Loucy (cell line): ENCODE measurements at regions not wholly inside any gene's neighbourhood (a gene's known extent, or its start where the extent isn't known, plus 50 kb on each side); places are given as distances from the start of the nearest gene placed in this dataset.

Experiments used
- H2AFZ ChIP-seq: fragments of 200-600 bp; sonication (generic); 2 replicates; pipeline ENCODE4 v1.6.0; 2016; ENCODE audit warnings: antibody characterized with exemption, mild to moderate bottlenecking, low read length, moderate library complexity
- H3F3A ChIP-seq: fragments of 200-600 bp; 2 replicates; pipeline ENCODE4 v1.6.0; 2016; ENCODE audit warnings: antibody characterized with exemption, low read depth, mild to moderate bottlenecking
- H3K27me3 ChIP-seq: fragments of 200-600 bp; sonication (generic); 2 replicates; pipeline ENCODE4 v1.6.1; 2014; ENCODE audit warnings: low read length, mild to moderate bottlenecking; ENCODE audit not compliant: insufficient read depth, poor library complexity, severe bottlenecking
- H3K36me3 ChIP-seq: fragments of 200-600 bp; sonication (generic); 2 replicates; pipeline ENCODE4 v1.6.1; 2016; ENCODE audit warnings: low read length; ENCODE audit not compliant: insufficient read depth
- H3K4me1 ChIP-seq: fragments of 200-600 bp; sonication (generic); 2 replicates; pipeline ENCODE4 v1.5.1; 2014; ENCODE audit warnings: low read length, mild to moderate bottlenecking; ENCODE audit not compliant: insufficient read depth, poor library complexity, severe bottlenecking
- H3K4me2 ChIP-seq: fragments of 200-600 bp; sonication (generic); 2 replicates; pipeline ENCODE4 v1.6.0; 2014; ENCODE audit warnings: antibody characterized with exemption, low read length, low read depth, mild to moderate bottlenecking; ENCODE audit not compliant: poor library complexity, severe bottlenecking
- H3K4me3 ChIP-seq: fragments of 200-600 bp; sonication (generic); 2 replicates; pipeline ENCODE4 v1.5.1; 2014; ENCODE audit warnings: low read length, mild to moderate bottlenecking, mixed read lengths; ENCODE audit not compliant: poor library complexity, severe bottlenecking
- H3K79me2 ChIP-seq: fragments of 200-600 bp; sonication (generic); 2 replicates; pipeline ENCODE4 v1.6.1; 2014; ENCODE audit warnings: low read length; ENCODE audit not compliant: insufficient read depth
- H3K9ac ChIP-seq: fragments of 200-600 bp; sonication (generic); 2 replicates; pipeline ENCODE4 v1.6.0; 2014; ENCODE audit warnings: mild to moderate bottlenecking, low read depth, low read length, moderate library complexity; ENCODE audit not compliant: poor library complexity, severe bottlenecking
- H3K9me2 ChIP-seq: fragments of 200-600 bp; sonication (generic); replicated peaks from 2 replicates; pipeline ENCODE4 v1.6.1; 2016; ENCODE audit warnings: low read depth, low read length, mixed read lengths
- H3K9me3 ChIP-seq: fragments of 200-600 bp; sonication (generic); 2 replicates; pipeline ENCODE4 v1.6.1; 2014; ENCODE audit warnings: mild to moderate bottlenecking, antibody characterized with exemption, low read length, low read depth; ENCODE audit not compliant: insufficient read depth
- H4K20me1 ChIP-seq: fragments of 200-600 bp; sonication (generic); 2 replicates; pipeline ENCODE4 v1.6.0; 2014; ENCODE audit warnings: antibody characterized with exemption, low read length, mild to moderate bottlenecking; ENCODE audit not compliant: insufficient read depth, poor library complexity, severe bottlenecking
- EZH2phosphoT487 ChIP-seq: fragments of 200-600 bp; IDR thresholded peaks from 2 replicates; pipeline ENCODE4 v1.6.1; 2018; ENCODE audit warnings: antibody characterized with exemption, mild to moderate bottlenecking, moderate library complexity, borderline replicate concordance
- TF ChIP-seq, protein P1 (sequence below): fragments of 200-600 bp; sonication (generic); conservative IDR thresholded peaks from 2 replicates; pipeline ENCODE4 v1.5.1; 2014; ENCODE audit warnings: mild to moderate bottlenecking, antibody characterized with exemption, low read length

DNA sequence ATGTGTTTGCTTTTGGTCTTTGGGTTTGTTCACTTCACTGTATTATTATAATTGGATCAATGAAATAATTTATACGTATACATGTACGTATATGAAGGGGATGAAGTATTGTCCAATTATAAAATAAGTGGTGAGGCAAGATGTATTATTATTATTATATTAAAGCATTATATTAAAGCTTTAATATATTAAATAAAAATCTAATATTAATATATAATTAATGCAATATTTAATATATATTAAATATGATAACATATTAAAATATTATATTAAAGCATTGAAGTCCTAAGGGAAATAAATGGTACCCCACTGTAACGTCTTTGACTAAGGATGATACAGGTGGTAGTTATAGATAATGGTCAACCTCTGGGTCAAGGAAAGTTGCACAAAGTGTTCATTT, 63.7 kb upstream of the RTL1 start:
- Histone ChIP-seq H3K9me3 (no peaks in the 10 kb centered on the region), H3K4me1 (no peaks in the 10 kb centered on the region)

DNA sequence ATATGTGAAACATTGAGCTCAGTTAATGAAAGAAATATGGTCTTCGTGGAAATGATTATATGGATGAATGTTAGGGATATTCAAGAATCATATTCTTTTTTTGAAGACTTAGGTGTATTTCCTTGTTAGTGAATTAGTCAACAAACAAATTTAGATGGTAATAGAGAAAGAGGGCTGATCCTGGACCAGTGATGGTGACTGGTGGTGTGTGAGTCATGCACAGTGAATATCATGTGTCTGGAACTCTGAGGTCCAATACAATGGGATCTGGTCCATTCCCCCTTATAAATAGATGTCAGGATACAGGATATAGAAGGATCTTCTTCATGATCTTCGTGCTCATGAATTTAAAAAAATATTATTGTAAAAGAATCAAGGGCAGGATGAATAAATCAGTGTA, 64.4 kb upstream of the RTL1 start:
- no peaks in the 10 kb centered on the region for H3K9me2 ChIP-seq
- H3K4me2 ChIP-seq: no peak overlapping the region
- no peaks in the 10 kb centered on the region for H3K27me3 ChIP-seq
- H2AFZ ChIP-seq: no peak overlapping the region
- no peak overlapping the region for H3K9ac ChIP-seq
- H3K9me3 ChIP-seq: no peaks in the 10 kb centered on the region
- H3K36me3 ChIP-seq: no peaks in the 10 kb centered on the region
- H3K4me3 ChIP-seq: no peak overlapping the region
- H3F3A ChIP-seq: no peaks in the 10 kb centered on the region
- no peaks in the 10 kb centered on the region for H3K79me2 ChIP-seq
- H4K20me1 ChIP-seq: no peaks in the 10 kb centered on the region
- no peaks in the 10 kb centered on the region for H3K4me1 ChIP-seq
- no peak for TF ChIP-seq EZH2phosphoT487

More for the DNA sequence above, 63.7 kb upstream of the RTL1 start:
- Histone ChIP-seq H3K27me3 (no peaks in the 10 kb centered on the region), H4K20me1 (no peaks in the 10 kb centered on the region), H3K36me3 (no peaks in the 10 kb centered on the region), H3K4me2 (no peak overlapping the region), H2AFZ (no peak overlapping the region), H3K9me2 (no peaks in the 10 kb centered on the region), H3K79me2 (no peaks in the 10 kb centered on the region), H3K4me3 (no peak overlapping the region), H3K9ac (no peak overlapping the region), H3F3A (no peaks in the 10 kb centered on the region)
- TF ChIP-seq EZH2phosphoT487: no peak
- TF ChIP-seq, protein P1, sequence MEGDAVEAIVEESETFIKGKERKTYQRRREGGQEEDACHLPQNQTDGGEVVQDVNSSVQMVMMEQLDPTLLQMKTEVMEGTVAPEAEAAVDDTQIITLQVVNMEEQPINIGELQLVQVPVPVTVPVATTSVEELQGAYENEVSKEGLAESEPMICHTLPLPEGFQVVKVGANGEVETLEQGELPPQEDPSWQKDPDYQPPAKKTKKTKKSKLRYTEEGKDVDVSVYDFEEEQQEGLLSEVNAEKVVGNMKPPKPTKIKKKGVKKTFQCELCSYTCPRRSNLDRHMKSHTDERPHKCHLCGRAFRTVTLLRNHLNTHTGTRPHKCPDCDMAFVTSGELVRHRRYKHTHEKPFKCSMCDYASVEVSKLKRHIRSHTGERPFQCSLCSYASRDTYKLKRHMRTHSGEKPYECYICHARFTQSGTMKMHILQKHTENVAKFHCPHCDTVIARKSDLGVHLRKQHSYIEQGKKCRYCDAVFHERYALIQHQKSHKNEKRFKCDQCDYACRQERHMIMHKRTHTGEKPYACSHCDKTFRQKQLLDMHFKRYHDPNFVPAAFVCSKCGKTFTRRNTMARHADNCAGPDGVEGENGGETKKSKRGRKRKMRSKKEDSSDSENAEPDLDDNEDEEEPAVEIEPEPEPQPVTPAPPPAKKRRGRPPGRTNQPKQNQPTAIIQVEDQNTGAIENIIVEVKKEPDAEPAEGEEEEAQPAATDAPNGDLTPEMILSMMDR: no peak

DNA sequence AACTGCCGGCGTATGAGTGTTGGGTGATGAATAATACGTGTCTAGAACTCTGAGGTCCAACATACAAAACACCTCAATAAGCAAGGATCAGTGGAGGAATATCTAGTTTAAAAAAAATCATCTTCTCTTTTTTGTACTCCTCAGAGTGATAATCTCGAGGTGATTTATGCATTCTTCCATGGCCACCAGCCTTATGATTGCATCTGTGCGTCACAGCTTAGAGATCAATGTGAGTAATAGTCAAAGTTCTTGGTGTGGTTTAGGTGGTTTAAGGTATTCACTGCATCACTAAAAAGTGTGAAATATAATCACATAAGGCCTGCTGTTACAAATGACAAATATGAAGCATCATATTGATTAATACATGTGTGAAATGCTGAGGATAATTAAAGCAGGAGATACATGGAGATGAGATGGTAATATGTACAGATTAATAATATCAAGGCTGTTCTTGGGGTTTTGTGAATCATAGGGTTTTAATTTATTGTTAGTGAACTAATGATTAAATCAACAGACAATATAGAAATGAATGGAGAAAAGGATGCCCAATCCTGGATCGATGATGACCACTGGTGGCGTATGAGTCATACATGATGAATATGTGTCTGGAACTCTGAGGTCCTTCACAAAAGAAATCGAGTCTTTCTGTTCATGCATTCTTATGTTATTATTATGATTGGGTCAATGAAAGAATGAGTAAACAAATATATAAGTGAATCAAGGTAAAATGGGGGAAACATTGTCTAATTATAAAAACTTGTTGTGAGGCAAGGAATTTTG, 68.8 kb upstream of the RTL1 start:
- Histone ChIP-seq H2AFZ (no peak overlapping the region), H3K36me3 (no peaks in the 10 kb centered on the region), H4K20me1 (no peaks in the 10 kb centered on the region), H3K4me3 (no peak overlapping the region), H3K4me1 (no peaks in the 10 kb centered on the region), H3K9me3 (no peaks in the 10 kb centered on the region), H3K79me2 (no peaks in the 10 kb centered on the region), H3K27me3 (no peaks in the 10 kb centered on the region), H3F3A (no peaks in the 10 kb centered on the region), H3K4me2 (no peak overlapping the region), H3K9me2 (no peaks in the 10 kb centered on the region), H3K9ac (no peak overlapping the region)
- TF ChIP-seq, protein P1: no peak
- TF ChIP-seq EZH2phosphoT487: no peak

DNA sequence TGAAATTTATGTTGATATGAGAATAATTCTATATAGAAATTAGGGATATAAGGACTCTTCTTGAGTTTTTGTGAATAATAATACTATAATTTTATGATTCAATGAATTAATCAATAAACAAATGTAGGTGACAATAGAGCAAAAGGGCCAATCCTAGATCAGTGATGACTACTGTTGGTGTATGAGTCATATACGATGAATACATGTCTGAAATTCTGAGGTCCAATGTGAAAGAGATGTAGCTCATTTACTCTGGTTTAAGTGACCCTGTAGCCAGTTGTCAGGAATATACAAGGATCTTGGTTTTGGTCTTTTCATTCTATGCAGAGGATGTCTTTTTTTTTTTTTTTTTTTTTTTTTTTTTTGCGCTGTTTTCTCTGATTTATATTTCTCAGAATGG, 72.1 kb upstream of the RTL1 start:
- no peaks in the 10 kb centered on the region for H3K9me3 ChIP-seq
- no peaks in the 10 kb centered on the region for H3K27me3 ChIP-seq
- no peaks in the 10 kb centered on the region for H3K79me2 ChIP-seq
- no peak overlapping the region for H2AFZ ChIP-seq
- no peaks in the 10 kb centered on the region for H4K20me1 ChIP-seq
- no peaks in the 10 kb centered on the region for H3K36me3 ChIP-seq
- no peaks in the 10 kb centered on the region for H3K4me1 ChIP-seq
- no peaks in the 10 kb centered on the region for H3K9me2 ChIP-seq
- H3F3A ChIP-seq: no peaks in the 10 kb centered on the region
- H3K4me3 ChIP-seq: no peak overlapping the region
- H3K4me2 ChIP-seq: no peak overlapping the region
- no peak for TF ChIP-seq EZH2phosphoT487
- TF ChIP-seq, protein P1: no peak
- H3K9ac ChIP-seq: no peak overlapping the region
